HEK293 (cell line): ENCODE measurements at regions not wholly inside any gene's neighbourhood (a gene's known extent, or its start where the extent isn't known, plus 50 kb on each side); places are given as distances from the start of the nearest gene placed in this dataset.

Source experiments
- YY1 ChIP-seq: fragments of 450-650 bp; formaldehyde crosslinking; IDR thresholded peaks from 2 replicates; pipeline ENCODE4 v1.5.1; 2018; ENCODE audit warnings: missing biosample characterization, missing genetic modification characterization
- ZBTB8A ChIP-seq: fragments of 450-650 bp; formaldehyde crosslinking; IDR thresholded peaks from 2 replicates; pipeline ENCODE4 v1.5.1; 2016; ENCODE audit warnings: missing biosample characterization, missing genetic modification characterization
- ZNF2 ChIP-seq: fragments of 450-650 bp; formaldehyde crosslinking; IDR thresholded peaks from 2 replicates; pipeline ENCODE4 v1.5.1; 2016; ENCODE audit warnings: missing biosample characterization, missing genetic modification characterization
- ZNF341 ChIP-seq: fragments of 450-650 bp; formaldehyde crosslinking; IDR thresholded peaks from 2 replicates; pipeline ENCODE4; 2016; ENCODE audit warnings: low read depth, missing biosample characterization, missing genetic modification characterization
- ZNF473 ChIP-seq: fragments of 450-650 bp; formaldehyde crosslinking; IDR thresholded peaks from 2 replicates; pipeline ENCODE4 v1.5.1; 2017; ENCODE audit warnings: missing biosample characterization, missing genetic modification characterization
- ZNF629 ChIP-seq: fragments of 450-650 bp; formaldehyde crosslinking; IDR thresholded peaks from 2 replicates; pipeline ENCODE4 v1.5.1; 2017; ENCODE audit warnings: missing biosample characterization, missing genetic modification characterization
- TF ChIP-seq, protein P1 (sequence below): fragments of 450-650 bp; formaldehyde crosslinking; IDR thresholded peaks from 2 replicates; pipeline ENCODE4 v1.5.1; 2016; ENCODE audit warnings: missing biosample characterization, missing genetic modification characterization
- TF ChIP-seq, protein P2 (sequence below): fragments of 450-650 bp; formaldehyde crosslinking; IDR thresholded peaks from 2 replicates; pipeline ENCODE4 v1.5.1; 2016; ENCODE audit warnings: missing biosample characterization, missing genetic modification characterization, borderline replicate concordance
- TF ChIP-seq, protein P3 (sequence below): fragments of 450-650 bp; formaldehyde crosslinking; IDR thresholded peaks from 2 replicates; pipeline ENCODE4 v1.5.1; 2016; ENCODE audit warnings: missing biosample characterization, missing genetic modification characterization, low read depth
- TF ChIP-seq, protein P4 (sequence below): fragments of 450-650 bp; formaldehyde crosslinking; IDR thresholded peaks from 2 replicates; pipeline ENCODE4 v1.5.1; 2017; ENCODE audit warnings: missing biosample characterization, missing genetic modification characterization
- TF ChIP-seq, protein P5 (sequence below): fragments of 450-650 bp; formaldehyde crosslinking; IDR thresholded peaks from 2 replicates; pipeline ENCODE4 v1.5.1; 2016; ENCODE audit warnings: missing biosample characterization, missing genetic modification characterization
- TF ChIP-seq, protein P6 (sequence below): fragments of 450-650 bp; formaldehyde crosslinking; IDR thresholded peaks from 2 replicates; pipeline ENCODE4 v1.5.1; 2016; ENCODE audit warnings: missing biosample characterization, missing genetic modification characterization
- TF ChIP-seq, protein P7 (sequence below): fragments of 450-650 bp; IDR thresholded peaks from 2 replicates; pipeline ENCODE4 v1.5.1; 2018; ENCODE audit warnings: missing biosample characterization, mild to moderate bottlenecking, missing genetic modification characterization

DNA sequence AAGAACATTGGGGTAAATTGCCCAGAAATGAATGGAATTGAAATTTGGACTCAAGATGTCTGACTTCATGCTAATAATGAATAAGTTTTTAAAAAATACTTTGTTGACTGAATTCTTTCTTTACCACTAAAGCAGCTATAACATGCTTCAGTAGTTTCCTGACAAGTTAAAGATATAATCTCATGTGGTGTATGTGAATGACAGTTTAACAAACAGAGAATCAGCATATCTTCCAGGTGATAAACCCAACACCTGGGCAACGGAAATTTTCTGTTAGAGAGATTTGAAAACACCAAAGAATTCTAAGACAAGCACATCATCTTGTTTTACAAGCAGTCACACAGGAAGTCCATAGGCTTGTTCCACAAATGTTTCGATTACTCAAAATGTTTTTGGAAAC lies 372.6 kb upstream of the VRK2 start:
- no peak for TF ChIP-seq ZBTB8A
- no peak for TF ChIP-seq ZNF473 (tag by site-specific recombination)
- TF ChIP-seq, protein P1, sequence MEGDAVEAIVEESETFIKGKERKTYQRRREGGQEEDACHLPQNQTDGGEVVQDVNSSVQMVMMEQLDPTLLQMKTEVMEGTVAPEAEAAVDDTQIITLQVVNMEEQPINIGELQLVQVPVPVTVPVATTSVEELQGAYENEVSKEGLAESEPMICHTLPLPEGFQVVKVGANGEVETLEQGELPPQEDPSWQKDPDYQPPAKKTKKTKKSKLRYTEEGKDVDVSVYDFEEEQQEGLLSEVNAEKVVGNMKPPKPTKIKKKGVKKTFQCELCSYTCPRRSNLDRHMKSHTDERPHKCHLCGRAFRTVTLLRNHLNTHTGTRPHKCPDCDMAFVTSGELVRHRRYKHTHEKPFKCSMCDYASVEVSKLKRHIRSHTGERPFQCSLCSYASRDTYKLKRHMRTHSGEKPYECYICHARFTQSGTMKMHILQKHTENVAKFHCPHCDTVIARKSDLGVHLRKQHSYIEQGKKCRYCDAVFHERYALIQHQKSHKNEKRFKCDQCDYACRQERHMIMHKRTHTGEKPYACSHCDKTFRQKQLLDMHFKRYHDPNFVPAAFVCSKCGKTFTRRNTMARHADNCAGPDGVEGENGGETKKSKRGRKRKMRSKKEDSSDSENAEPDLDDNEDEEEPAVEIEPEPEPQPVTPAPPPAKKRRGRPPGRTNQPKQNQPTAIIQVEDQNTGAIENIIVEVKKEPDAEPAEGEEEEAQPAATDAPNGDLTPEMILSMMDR (tag by site-specific recombination), result no peak
- TF ChIP-seq YY1 (tag by site-specific recombination), result no peak
- TF ChIP-seq, protein P2, sequence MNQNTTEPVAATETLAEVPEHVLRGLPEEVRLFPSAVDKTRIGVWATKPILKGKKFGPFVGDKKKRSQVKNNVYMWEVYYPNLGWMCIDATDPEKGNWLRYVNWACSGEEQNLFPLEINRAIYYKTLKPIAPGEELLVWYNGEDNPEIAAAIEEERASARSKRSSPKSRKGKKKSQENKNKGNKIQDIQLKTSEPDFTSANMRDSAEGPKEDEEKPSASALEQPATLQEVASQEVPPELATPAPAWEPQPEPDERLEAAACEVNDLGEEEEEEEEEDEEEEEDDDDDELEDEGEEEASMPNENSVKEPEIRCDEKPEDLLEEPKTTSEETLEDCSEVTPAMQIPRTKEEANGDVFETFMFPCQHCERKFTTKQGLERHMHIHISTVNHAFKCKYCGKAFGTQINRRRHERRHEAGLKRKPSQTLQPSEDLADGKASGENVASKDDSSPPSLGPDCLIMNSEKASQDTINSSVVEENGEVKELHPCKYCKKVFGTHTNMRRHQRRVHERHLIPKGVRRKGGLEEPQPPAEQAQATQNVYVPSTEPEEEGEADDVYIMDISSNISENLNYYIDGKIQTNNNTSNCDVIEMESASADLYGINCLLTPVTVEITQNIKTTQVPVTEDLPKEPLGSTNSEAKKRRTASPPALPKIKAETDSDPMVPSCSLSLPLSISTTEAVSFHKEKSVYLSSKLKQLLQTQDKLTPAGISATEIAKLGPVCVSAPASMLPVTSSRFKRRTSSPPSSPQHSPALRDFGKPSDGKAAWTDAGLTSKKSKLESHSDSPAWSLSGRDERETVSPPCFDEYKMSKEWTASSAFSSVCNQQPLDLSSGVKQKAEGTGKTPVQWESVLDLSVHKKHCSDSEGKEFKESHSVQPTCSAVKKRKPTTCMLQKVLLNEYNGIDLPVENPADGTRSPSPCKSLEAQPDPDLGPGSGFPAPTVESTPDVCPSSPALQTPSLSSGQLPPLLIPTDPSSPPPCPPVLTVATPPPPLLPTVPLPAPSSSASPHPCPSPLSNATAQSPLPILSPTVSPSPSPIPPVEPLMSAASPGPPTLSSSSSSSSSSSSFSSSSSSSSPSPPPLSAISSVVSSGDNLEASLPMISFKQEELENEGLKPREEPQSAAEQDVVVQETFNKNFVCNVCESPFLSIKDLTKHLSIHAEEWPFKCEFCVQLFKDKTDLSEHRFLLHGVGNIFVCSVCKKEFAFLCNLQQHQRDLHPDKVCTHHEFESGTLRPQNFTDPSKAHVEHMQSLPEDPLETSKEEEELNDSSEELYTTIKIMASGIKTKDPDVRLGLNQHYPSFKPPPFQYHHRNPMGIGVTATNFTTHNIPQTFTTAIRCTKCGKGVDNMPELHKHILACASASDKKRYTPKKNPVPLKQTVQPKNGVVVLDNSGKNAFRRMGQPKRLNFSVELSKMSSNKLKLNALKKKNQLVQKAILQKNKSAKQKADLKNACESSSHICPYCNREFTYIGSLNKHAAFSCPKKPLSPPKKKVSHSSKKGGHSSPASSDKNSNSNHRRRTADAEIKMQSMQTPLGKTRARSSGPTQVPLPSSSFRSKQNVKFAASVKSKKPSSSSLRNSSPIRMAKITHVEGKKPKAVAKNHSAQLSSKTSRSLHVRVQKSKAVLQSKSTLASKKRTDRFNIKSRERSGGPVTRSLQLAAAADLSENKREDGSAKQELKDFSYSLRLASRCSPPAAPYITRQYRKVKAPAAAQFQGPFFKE (tag by site-specific recombination), result no peak
- TF ChIP-seq ZNF629 (tag by site-specific recombination), result no peak
- TF ChIP-seq, protein P3, sequence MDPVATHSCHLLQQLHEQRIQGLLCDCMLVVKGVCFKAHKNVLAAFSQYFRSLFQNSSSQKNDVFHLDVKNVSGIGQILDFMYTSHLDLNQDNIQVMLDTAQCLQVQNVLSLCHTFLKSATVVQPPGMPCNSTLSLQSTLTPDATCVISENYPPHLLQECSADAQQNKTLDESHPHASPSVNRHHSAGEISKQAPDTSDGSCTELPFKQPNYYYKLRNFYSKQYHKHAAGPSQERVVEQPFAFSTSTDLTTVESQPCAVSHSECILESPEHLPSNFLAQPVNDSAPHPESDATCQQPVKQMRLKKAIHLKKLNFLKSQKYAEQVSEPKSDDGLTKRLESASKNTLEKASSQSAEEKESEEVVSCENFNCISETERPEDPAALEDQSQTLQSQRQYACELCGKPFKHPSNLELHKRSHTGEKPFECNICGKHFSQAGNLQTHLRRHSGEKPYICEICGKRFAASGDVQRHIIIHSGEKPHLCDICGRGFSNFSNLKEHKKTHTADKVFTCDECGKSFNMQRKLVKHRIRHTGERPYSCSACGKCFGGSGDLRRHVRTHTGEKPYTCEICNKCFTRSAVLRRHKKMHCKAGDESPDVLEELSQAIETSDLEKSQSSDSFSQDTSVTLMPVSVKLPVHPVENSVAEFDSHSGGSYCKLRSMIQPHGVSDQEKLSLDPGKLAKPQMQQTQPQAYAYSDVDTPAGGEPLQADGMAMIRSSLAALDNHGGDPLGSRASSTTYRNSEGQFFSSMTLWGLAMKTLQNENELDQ (tag by site-specific recombination), result no peak
- TF ChIP-seq ZNF341 (tag by site-specific recombination), result no peak
- TF ChIP-seq, protein P4, sequence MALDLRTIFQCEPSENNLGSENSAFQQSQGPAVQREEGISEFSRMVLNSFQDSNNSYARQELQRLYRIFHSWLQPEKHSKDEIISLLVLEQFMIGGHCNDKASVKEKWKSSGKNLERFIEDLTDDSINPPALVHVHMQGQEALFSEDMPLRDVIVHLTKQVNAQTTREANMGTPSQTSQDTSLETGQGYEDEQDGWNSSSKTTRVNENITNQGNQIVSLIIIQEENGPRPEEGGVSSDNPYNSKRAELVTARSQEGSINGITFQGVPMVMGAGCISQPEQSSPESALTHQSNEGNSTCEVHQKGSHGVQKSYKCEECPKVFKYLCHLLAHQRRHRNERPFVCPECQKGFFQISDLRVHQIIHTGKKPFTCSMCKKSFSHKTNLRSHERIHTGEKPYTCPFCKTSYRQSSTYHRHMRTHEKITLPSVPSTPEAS (tag by site-specific recombination), result no peak
- TF ChIP-seq, protein P5, sequence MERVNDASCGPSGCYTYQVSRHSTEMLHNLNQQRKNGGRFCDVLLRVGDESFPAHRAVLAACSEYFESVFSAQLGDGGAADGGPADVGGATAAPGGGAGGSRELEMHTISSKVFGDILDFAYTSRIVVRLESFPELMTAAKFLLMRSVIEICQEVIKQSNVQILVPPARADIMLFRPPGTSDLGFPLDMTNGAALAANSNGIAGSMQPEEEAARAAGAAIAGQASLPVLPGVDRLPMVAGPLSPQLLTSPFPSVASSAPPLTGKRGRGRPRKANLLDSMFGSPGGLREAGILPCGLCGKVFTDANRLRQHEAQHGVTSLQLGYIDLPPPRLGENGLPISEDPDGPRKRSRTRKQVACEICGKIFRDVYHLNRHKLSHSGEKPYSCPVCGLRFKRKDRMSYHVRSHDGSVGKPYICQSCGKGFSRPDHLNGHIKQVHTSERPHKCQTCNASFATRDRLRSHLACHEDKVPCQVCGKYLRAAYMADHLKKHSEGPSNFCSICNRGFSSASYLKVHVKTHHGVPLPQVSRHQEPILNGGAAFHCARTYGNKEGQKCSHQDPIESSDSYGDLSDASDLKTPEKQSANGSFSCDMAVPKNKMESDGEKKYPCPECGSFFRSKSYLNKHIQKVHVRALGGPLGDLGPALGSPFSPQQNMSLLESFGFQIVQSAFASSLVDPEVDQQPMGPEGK (tag by site-specific recombination), result no peak
- TF ChIP-seq, protein P6, sequence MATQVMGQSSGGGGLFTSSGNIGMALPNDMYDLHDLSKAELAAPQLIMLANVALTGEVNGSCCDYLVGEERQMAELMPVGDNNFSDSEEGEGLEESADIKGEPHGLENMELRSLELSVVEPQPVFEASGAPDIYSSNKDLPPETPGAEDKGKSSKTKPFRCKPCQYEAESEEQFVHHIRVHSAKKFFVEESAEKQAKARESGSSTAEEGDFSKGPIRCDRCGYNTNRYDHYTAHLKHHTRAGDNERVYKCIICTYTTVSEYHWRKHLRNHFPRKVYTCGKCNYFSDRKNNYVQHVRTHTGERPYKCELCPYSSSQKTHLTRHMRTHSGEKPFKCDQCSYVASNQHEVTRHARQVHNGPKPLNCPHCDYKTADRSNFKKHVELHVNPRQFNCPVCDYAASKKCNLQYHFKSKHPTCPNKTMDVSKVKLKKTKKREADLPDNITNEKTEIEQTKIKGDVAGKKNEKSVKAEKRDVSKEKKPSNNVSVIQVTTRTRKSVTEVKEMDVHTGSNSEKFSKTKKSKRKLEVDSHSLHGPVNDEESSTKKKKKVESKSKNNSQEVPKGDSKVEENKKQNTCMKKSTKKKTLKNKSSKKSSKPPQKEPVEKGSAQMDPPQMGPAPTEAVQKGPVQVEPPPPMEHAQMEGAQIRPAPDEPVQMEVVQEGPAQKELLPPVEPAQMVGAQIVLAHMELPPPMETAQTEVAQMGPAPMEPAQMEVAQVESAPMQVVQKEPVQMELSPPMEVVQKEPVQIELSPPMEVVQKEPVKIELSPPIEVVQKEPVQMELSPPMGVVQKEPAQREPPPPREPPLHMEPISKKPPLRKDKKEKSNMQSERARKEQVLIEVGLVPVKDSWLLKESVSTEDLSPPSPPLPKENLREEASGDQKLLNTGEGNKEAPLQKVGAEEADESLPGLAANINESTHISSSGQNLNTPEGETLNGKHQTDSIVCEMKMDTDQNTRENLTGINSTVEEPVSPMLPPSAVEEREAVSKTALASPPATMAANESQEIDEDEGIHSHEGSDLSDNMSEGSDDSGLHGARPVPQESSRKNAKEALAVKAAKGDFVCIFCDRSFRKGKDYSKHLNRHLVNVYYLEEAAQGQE (tag by site-specific recombination), result no peak
- no peak for TF ChIP-seq ZNF2 (tag by site-specific recombination)
- TF ChIP-seq, protein P7, sequence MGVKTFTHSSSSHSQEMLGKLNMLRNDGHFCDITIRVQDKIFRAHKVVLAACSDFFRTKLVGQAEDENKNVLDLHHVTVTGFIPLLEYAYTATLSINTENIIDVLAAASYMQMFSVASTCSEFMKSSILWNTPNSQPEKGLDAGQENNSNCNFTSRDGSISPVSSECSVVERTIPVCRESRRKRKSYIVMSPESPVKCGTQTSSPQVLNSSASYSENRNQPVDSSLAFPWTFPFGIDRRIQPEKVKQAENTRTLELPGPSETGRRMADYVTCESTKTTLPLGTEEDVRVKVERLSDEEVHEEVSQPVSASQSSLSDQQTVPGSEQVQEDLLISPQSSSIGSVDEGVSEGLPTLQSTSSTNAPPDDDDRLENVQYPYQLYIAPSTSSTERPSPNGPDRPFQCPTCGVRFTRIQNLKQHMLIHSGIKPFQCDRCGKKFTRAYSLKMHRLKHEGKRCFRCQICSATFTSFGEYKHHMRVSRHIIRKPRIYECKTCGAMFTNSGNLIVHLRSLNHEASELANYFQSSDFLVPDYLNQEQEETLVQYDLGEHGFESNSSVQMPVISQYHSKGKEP (tag by site-specific recombination), result no peak
